SK-N-SH treated with all-trans-retinoic acid at 6 μM for 48 hours (cell line): ENCODE measurements at regions not wholly inside any gene's neighbourhood (a gene's known extent, or its start where the extent isn't known, plus 50 kb on each side); places are given as distances from the start of the nearest gene placed in this dataset.

Experiments
- ATAC-seq: fragments of 200-7000 bp; cut with Tn5 transposase; 3 replicates; pipeline ENCODE4 v1.9.1; 2020; ENCODE audit warnings: mild to moderate bottlenecking, moderate library complexity
- ARNTL ChIP-seq: fragments of 450-650 bp; formaldehyde crosslinking; IDR thresholded peaks from 2 replicates; pipeline ENCODE4 v1.5.0; 2020; ENCODE audit warnings: low read depth, mild to moderate bottlenecking, moderate library complexity, borderline replicate concordance
- BACH2 ChIP-seq: fragments of 250-450 bp; sonication (Bioruptor Pico); IDR thresholded peaks from 2 replicates; pipeline ENCODE4 v1.9.0; 2021; ENCODE audit warnings: mild to moderate bottlenecking, borderline replicate concordance
- CREB5 ChIP-seq: fragments of 250-450 bp; sonication (Bioruptor Pico); IDR thresholded peaks from 2 replicates; pipeline ENCODE4 v1.5.1; 2020; ENCODE audit warnings: low read depth, mild to moderate bottlenecking, moderate library complexity
- CSDC2 ChIP-seq: fragments of 250-450 bp; sonication (Bioruptor Pico); IDR thresholded peaks from 2 replicates; pipeline ENCODE4 v1.5.0; 2020; ENCODE audit warnings: mild to moderate bottlenecking, moderate library complexity
- CSRNP3 ChIP-seq: fragments of 250-450 bp; sonication (Bioruptor Pico); IDR thresholded peaks from 2 replicates; pipeline ENCODE4 v1.5.1; 2021; ENCODE audit warnings: mild to moderate bottlenecking, moderate library complexity
- ESRRG ChIP-seq: fragments of 250-450 bp; sonication (Bioruptor Pico); IDR thresholded peaks from 2 replicates; pipeline ENCODE4 v1.6.1; 2021; ENCODE audit warnings: mild to moderate bottlenecking
- GLIS3 ChIP-seq: fragments of 250-450 bp; sonication (Bioruptor Pico); IDR thresholded peaks from 2 replicates; pipeline ENCODE4 v1.5.0; 2020; ENCODE audit warnings: mild to moderate bottlenecking, moderate library complexity
- ISL1 ChIP-seq: fragments of 250-450 bp; sonication (Bioruptor Pico); IDR thresholded peaks from 2 replicates; pipeline ENCODE4 v2.1.2; 2022; ENCODE audit warnings: mild to moderate bottlenecking, moderate library complexity
- OSR1 ChIP-seq: fragments of 250-450 bp; sonication (Bioruptor Pico); IDR thresholded peaks from 2 replicates; pipeline ENCODE4 v1.8.0; 2022; ENCODE audit warnings: moderate library complexity, mild to moderate bottlenecking, inconsistent platforms
- PATZ1 ChIP-seq: fragments of 250-450 bp; sonication (Bioruptor Pico); IDR thresholded peaks from 2 replicates; pipeline ENCODE4 v1.8.0; 2020; ENCODE audit warnings: mild to moderate bottlenecking, moderate library complexity, borderline replicate concordance
- PPARA ChIP-seq: fragments of 250-450 bp; sonication (Bioruptor Pico); IDR thresholded peaks from 2 replicates; pipeline ENCODE4 v1.5.0; 2020; ENCODE audit warnings: mild to moderate bottlenecking, borderline replicate concordance
- RARB ChIP-seq: fragments of 250-450 bp; sonication (Bioruptor Pico); IDR thresholded peaks from 2 replicates; pipeline ENCODE4 v1.8.0; 2021; ENCODE audit warnings: mild to moderate bottlenecking, moderate library complexity
- SNAI2 ChIP-seq: fragments of 250-450 bp; sonication (Bioruptor Pico); IDR thresholded peaks from 2 replicates; pipeline ENCODE4 v1.5.0; 2020; ENCODE audit warnings: mild to moderate bottlenecking, moderate library complexity
- TCF4 ChIP-seq: fragments of 250-450 bp; sonication (Bioruptor Pico); IDR thresholded peaks from 2 replicates; pipeline ENCODE4 v1.8.0; 2021; ENCODE audit warnings: mild to moderate bottlenecking, moderate library complexity, borderline replicate concordance
- TOX ChIP-seq: fragments of 250-450 bp; sonication (Bioruptor Pico); IDR thresholded peaks from 2 replicates; pipeline ENCODE4 v1.8.0; 2021; ENCODE audit warnings: mild to moderate bottlenecking, moderate library complexity, borderline replicate concordance
- TSHZ2 ChIP-seq: fragments of 250-450 bp; sonication (Bioruptor Pico); IDR thresholded peaks from 2 replicates; pipeline ENCODE4 v1.5.0; 2020; ENCODE audit warnings: mild to moderate bottlenecking, moderate library complexity
- ZFP30 ChIP-seq: fragments of 450-650 bp; formaldehyde crosslinking; IDR thresholded peaks from 2 replicates; pipeline ENCODE4 v1.5.0; 2022; ENCODE audit warnings: mild to moderate bottlenecking, moderate library complexity
- ZNF565 ChIP-seq: fragments of 450-650 bp; formaldehyde crosslinking; conservative IDR thresholded peaks from 2 replicates; pipeline ENCODE4 v1.5.0; 2020; ENCODE audit warnings: low read depth, mild to moderate bottlenecking, moderate library complexity
- ZNF70 ChIP-seq: fragments of 450-650 bp; formaldehyde crosslinking; IDR thresholded peaks from 2 replicates; pipeline ENCODE4 v1.5.0; 2020; ENCODE audit warnings: mild to moderate bottlenecking, moderate library complexity
- ZNF8 ChIP-seq: fragments of 450-650 bp; formaldehyde crosslinking; IDR thresholded peaks from 2 replicates; pipeline ENCODE4 v1.5.0; 2020; ENCODE audit warnings: mild to moderate bottlenecking, moderate library complexity
- TF ChIP-seq, protein P1 (sequence below): fragments of 250-450 bp; sonication (Bioruptor Pico); IDR thresholded peaks from 2 replicates; pipeline ENCODE4 v1.8.0; 2021; ENCODE audit warnings: low read depth, mild to moderate bottlenecking, moderate library complexity, borderline replicate concordance

DNA sequence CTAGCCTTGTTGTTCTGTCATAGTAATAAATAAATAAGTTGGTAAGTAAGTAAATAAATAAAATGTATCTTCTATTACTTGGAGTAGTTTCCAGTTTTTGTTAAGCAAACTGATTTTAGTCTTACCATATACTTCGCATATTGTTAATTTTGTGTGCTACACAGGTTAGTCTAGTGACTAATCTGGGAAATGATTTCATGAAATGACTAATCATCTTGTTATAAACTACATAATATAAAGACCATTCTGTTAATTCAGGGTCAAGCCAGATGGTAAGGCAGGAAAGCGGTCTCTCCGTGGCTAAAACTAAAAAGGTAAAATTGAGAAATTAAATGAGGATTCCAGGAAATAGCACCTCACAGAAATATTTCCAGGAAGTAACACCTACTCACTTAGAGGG, 58.5 kb upstream of the FOXP2 start:
- TF ChIP-seq ZNF565 (CRISPR knock-in tag) (no peak), PATZ1 (CRISPR knock-in tag) (no peak), ARNTL (CRISPR knock-in tag) (no peak), ESRRG (no peak), CREB5 (CRISPR knock-in tag) (no peak), ISL1 (CRISPR knock-in tag) (no peak), TOX (CRISPR knock-in tag) (no peak), GLIS3 (CRISPR knock-in tag) (no peak), ZNF8 (no peak), TCF4 (no peak), RARB (CRISPR knock-in tag) (no peak), TSHZ2 (CRISPR knock-in tag) (no peak), ZNF70 (CRISPR knock-in tag) (no peak), PPARA (no peak), ZFP30 (CRISPR knock-in tag) (no peak), CSRNP3 (CRISPR knock-in tag) (no peak), CSDC2 (no peak)
- TF ChIP-seq, protein P1, sequence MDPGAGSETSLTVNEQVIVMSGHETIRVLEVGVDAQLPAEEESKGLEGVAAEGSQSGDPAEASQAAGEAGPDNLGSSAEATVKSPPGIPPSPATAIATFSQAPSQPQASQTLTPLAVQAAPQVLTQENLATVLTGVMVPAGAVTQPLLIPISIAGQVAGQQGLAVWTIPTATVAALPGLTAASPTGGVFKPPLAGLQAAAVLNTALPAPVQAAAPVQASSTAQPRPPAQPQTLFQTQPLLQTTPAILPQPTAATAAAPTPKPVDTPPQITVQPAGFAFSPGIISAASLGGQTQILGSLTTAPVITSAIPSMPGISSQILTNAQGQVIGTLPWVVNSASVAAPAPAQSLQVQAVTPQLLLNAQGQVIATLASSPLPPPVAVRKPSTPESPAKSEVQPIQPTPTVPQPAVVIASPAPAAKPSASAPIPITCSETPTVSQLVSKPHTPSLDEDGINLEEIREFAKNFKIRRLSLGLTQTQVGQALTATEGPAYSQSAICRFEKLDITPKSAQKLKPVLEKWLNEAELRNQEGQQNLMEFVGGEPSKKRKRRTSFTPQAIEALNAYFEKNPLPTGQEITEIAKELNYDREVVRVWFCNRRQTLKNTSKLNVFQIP (CRISPR knock-in tag) = no peak
- no peak for ATAC-seq

DNA sequence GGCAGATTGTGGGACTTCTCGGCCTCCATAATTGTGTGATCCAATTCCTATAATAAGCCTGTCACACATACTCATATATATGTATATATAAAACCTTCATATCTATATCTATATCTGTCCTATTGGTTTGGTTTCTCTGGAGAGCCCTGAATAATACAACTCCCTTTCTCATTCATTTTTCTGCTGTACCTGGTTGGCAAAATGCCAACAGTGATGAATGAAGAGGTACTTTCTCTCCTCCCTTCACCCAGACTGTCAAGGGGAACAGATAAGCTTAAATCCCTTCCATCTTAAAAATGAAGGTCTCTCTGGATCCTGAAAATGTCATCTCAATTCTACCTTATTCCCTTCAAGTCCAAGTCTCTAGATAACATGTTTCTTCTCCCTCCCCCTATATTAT, 60.3 kb upstream of the FOXP2 start:
- ATAC-seq = no peak
- TF ChIP-seq CSDC2 (no peak), TSHZ2 (CRISPR knock-in tag) (no peak), ISL1 (CRISPR knock-in tag) (no peak), ZFP30 (CRISPR knock-in tag) (no peak), GLIS3 (CRISPR knock-in tag) (no peak), OSR1 (CRISPR knock-in tag) (no peak), TOX (CRISPR knock-in tag) (no peak), ESRRG (no peak), ZNF70 (CRISPR knock-in tag) (no peak), CREB5 (CRISPR knock-in tag) (no peak), SNAI2 (CRISPR knock-in tag) (no peak), PPARA (no peak), BACH2 (no peak), TCF4 (no peak), CSRNP3 (CRISPR knock-in tag) (no peak), ZNF8 (no peak), PATZ1 (CRISPR knock-in tag) (no peak), RARB (CRISPR knock-in tag) (no peak)
